SW480 (cell line): ENCODE measurements at regions not wholly inside any gene's neighbourhood (a gene's known extent, or its start where the extent isn't known, plus 50 kb on each side); places are given as distances from the start of the nearest gene placed in this dataset.
"Not testable (repeated sequence)": the region's sequence is repeated elsewhere in the genome, so short reads cannot be mapped to it uniquely, and the experiment has no call there.

Experiments used
- DNase-seq: peaks from one replicate; pipeline ENCODE4 v3.0.0-alpha.2; 2016; ENCODE audit warnings: low spot score

DNA sequence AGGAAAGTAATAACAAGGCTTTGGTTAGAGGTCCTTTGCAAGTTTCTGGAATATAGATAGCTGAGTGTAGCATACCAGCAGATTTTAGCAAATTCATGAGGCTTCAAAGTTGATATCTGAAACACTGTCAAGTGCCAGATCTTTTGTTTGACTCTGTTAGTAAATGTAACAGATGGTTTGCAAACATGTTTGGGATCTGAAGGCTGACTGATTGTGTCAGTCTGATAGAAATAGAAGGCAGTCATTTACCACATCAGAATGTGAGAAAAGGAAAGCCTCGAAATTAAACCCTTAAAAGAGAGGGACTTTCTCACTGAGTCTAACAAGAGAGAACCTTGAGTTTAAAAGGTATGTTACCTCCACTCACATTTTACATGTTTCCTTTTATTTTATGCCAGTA, 371.5 kb downstream of the KIF2B start:
- no peak for DNase-seq

GRCh38 chr17:54196751-54197150, 374.0 kb downstream of the KIF2B start:
- DNase-seq: no peak

DNA sequence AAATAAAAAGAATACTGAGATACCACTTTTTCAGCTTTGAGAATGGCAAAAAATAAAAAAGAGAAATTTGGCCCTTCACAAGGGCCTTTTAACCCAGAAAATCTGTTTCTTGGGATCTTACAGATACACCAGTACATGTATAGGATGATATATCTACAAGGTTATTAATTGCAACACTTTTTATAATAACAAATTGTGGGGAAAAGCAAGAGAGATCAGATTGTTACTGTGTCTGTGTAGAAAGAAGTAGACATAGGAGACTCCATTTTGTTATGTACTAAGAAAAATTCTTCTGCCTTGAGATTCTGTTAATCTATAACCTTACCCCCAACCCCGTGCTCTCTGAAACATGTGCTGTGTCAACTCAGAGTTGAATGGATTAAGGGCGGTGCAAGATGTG, 378.7 kb downstream of the KIF2B start:
- DNase-seq: not testable (repeated sequence)

GRCh38 chr17:54220829-54221228, 398.1 kb downstream of the KIF2B start:
- no peak for DNase-seq

DNA sequence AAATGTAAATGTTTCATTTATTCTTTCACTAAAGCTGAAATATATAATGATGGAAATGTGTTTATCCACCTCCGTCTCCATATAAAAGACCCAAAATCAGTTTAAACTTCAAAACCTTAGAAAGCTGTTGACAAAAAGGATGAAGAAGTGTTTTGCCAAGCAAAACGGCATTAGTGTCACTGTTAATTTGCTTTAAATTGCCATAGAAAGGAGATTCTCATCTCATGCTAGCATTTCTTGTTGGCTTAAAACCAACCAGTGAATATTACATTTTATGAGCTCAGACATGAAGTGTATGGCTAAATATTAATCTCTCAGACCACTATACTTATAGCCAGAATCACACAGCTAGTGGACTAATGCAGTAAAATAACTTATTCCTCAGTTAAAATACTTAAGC, 398.8 kb downstream of the KIF2B start:
- no peak for DNase-seq

DNA sequence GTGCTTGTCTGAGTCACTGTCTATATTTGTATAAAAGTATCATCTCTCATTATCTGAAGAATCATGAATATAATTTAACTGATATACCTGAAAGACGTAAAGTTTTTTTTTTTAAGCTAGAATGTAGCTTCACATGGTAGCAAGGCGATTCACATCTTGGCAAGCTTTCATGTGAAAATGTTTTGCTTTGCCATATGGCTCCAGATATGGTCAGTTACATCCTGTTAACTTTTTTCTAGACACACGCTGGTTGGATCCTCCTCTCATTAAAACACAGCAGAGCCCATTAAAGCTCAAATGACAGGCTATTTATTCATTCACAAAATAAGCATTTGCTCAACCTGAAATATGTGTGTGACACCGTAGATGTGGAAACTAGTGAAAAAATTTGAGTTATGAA, 412.8 kb downstream of the KIF2B start:
- DNase-seq: no peak

GRCh38 chr17:54237911-54238515, 415.3 kb downstream of the KIF2B start:
- DNase-seq: no peak

DNA sequence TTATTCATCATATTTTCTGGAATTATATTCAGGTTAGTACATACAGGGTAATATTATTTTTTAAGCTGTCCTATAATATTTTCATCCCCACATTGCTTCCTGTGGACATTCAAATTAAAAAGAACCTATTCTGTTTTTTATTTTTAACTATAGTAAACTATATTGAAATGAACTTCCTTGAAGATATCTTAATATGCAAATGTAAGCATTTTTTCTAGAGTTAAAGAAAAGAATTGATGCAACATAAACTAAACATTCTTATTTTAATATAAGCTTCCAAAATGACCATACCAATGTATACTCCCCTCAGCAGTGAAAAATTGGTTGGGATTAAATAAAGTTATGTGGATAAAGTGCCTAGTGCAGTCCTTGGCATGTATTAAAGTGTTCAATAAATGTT, 416.6 kb downstream of the KIF2B start:
- no peak for DNase-seq

DNA sequence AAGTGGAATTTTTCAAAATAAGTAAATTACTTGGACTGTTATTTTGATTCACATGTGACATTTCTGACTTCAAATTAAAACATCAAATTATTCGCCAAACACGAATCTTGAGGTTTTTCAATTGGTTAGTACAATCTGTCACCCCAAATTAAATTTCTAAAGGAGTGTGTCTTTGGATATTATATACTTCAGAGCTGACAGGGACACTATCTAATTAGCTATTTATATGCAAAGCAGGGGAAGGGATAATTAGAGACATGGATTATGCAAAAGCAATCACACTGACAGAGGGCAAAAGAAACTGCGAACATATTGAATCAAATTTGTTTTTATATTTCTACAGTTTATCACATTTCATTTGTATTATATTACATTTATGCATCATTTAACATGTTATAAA, 433.0 kb downstream of the KIF2B start:
- no peak for DNase-seq

DNA sequence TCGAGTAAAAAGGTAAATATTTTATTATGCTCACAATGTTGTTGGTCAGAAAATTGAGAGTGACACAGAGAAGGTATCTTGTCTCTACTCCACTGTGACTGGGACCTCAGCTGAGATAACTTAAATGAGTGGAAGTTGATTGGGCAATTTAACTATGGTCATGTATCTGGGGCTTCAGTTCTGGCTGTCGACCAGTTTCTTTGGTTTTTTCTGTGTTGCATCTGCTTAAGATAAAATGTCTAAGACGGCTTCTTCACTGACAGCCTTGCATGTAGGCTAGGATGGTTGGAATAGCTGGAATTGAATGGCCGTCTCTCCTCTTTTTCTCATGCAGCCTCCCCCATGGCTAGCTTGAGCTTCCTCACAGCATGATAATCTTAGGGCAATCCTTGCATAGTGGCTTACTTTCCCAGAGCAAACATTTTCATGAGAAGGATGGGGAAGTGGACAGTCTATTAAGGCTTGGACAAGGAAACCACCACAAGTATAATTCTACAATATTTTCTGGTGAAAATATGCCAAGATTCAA, 433.7 kb downstream of the KIF2B start:
- DNase-seq: no peak

DNA sequence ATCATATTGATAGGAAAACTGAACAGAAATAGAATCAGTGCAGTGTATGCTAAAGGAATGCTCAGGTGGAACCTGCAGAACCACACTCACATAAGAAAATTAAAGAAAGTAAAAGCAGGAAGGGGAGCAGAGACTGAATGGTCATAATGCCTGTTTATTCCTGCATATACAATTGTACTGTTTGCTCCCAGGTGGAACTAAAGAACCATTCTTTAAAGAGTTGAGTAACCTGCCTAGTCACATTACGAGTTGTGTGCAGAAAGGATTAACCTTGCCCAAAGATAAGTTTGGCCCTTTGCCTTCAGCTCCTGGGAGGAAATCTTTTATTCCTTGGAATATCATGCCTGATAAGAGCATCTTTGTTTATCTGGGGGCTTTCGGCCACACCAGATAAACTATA, 434.7 kb downstream of the KIF2B start:
- no peak for DNase-seq

GRCh38 chr17:54259476-54259875, 436.7 kb downstream of the KIF2B start:
- DNase-seq: no peak

DNA sequence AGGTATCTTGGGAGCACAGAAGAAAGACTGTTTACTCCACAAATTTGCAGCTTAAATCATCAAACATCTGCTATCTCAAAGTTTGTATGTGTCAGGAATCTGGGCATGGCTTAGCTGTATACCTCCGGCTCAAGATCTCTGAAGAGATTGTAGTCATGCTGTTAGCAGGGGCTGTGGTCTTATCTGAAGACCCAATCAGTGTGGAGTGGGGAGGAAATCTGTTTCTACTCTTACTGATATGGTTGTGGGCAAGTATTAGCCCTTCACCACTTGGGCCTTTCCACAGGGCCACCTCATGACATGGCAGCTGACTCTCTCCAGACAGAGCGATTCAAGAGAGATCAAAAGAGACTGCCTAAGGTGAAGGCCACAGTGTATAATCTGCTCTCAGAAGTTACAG, 438.7 kb downstream of the KIF2B start:
- DNase-seq: no peak

GRCh38 chr17:54269881-54270280, 447.2 kb downstream of the KIF2B start:
- no peak for DNase-seq

DNA sequence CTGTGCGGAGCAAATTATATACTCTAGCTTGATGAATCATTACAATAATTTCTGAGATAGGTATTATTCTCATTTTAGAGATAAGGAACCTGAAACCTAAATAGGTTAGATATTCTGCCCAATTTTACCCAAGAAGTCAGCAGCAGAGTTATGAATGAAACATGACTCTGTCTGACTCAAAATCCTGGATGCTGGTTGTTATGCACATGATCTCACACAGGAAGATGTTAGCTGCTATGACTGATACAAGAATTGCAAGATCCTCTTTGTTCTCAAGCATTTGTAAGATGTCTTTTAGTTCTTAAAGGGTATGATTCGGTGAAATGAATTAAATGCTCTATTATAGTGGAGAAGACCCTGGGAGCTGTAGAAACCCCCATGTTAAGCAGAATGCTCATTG, 447.8 kb downstream of the KIF2B start:
- DNase-seq: no peak

DNA sequence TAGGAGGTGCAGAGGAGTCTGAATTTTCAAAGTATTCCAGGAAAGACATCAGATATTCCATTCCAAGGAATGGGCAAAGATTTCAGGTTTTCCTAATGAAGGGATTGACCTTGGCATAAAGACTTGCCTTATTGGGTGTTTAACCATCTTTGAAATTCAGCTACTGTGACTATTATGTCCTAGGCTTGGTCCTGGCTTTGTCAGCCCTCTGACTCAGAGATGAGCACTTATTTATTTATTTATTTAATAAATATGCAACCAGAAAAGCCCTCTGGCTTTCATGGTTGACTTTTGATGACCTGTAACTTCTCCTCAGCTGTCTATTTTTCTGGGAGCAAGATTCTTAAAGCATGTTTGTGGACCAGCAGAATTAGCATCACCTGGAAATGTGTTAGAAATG, 455.1 kb downstream of the KIF2B start:
- DNase-seq: no peak

- DNase-seq: no peak
Observed at GRCh38 chr17:54280741-54281140, 458.0 kb downstream of the KIF2B start.

DNA sequence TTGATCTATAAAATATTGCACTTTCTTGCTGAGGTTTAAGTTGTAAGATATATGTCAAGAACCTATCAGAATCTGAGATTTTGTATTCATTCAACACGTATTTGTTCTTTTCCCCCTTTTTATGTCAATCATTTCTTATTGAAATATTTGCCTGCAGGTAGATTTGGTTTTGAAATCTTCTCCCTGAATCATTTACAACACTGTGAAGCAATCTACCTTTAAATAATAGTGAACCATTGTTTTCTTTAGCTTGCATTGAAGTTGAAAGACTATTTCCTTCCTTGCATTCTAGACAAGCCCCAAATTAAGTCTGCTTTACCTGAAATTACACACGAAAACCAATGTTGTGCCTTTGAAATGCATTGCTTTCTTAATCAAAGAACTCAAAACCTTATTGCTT, 460.2 kb downstream of the KIF2B start:
- DNase-seq: no peak

DNA sequence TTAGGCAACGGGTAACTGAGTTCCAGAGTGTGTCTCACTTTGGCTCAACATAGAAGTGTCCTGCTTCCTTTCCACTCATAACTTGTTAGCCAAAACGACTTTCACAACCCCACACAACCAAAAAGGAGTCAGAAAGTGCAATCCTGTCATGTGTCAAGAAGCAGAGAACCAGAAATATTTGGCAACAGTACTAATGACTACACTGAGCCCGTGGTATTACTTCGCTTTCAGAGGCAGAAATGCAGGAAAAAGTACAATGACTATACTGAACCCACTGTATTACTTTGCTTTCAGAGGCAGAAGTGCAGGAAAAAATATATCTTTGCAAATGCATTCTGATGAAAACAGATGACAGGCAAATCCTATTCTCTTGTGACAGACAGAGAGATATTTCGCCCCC, 484.6 kb downstream of the KIF2B start:
- DNase-seq: no peak

DNA sequence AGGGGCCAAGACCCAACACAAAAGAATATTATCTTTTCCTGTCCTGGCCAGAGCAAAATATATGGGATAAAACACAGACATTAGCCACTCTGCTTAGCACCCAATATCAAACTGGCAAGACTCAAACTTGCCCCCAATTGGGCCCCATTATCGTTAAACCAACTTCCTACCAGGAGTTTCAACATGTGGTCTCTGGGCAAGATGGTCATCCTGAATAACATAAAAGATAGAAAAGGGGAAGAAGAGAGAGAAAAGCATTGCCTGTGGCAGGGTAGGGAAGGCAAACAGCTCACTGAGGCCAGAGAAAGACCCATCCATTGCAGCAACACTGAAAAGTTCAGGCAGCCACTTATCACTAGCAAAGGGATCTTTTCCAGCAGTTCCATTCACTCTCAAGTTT, 502.1 kb downstream of the KIF2B start:
- DNase-seq: no peak

- DNase-seq: no peak
Observed at GRCh38 chr17:54339731-54340130, 517.0 kb downstream of the KIF2B start.

GRCh38 chr17:54347495-54347894, 524.8 kb downstream of the KIF2B start:
- no peak for DNase-seq

GRCh38 chr17:54348234-54348633, 525.5 kb downstream of the KIF2B start:
- DNase-seq: no peak

DNA sequence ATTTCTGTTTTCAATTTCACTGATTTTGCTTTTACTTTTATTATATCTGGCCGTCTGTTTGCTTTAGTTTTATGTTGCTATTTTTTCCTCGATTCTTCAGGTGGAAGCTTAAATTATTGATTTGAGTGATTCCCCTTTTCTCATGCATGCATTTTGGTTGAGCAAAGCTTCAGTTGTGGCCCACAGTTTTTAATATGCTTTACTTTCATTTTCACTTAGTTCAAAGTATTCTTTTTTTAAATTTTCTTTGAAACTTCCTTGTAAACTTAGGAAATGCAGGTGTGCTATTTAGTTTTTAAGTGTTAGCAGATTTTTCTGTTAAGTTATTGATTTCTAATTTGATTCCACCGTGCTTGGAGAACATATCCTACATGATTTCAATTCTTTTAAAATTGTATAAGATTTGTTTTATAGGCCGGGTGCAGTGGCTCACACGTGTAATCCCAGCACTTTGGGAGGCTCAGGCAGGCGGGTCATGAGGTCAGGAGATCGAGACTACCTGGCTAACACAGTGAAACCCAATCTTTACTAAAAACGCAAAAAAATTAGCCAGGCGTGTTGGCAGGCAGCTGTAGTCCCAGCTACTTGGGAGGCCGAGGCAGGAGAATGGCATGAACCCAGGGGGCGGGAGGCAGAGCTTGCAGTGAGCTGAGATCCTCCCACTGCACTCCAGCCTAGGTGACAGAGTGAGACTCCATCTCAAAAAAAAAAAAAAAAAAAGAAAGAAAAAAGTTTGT, 531.2 kb downstream of the KIF2B start:
- no peak for DNase-seq
